Nephron progenitor cell (in vitro differentiated cells): ENCODE measurements at regions not wholly inside any gene's neighbourhood (a gene's known extent, or its start where the extent isn't known, plus 50 kb on each side); places are given as distances from the start of the nearest gene placed in this dataset.

Source experiments
- DNase-seq: peaks from one replicate; pipeline ENCODE4 v3.0.0; 2021
- H3K27ac Mint-ChIP-seq: 2 replicates; pipeline ENCODE4 v1.8.0; 2021; ENCODE audit warnings: mild to moderate bottlenecking, moderate library complexity, mixed read lengths
- H3K27me3 Mint-ChIP-seq: 2 replicates; pipeline ENCODE4 v1.8.0; 2021; ENCODE audit warnings: mild to moderate bottlenecking, low read depth, mixed read lengths; ENCODE audit not compliant: poor library complexity
- H3K36me3 Mint-ChIP-seq: 2 replicates; pipeline ENCODE4 v1.8.0; 2021; ENCODE audit warnings: low read depth, mixed read lengths
- H3K4me1 Mint-ChIP-seq: 2 replicates; pipeline ENCODE4 v1.8.0; 2021; ENCODE audit warnings: mixed read lengths
- H3K4me3 Mint-ChIP-seq: 2 replicates; pipeline ENCODE4 v1.8.0; 2021; ENCODE audit warnings: mild to moderate bottlenecking, moderate library complexity, mixed read lengths
- H3K9me3 Mint-ChIP-seq: 2 replicates; pipeline ENCODE4 v1.8.0; 2021; ENCODE audit warnings: mild to moderate bottlenecking, moderate library complexity, mixed read lengths
- CTCF ChIP-seq: fragments of 200-600 bp; sonication (generic); IDR thresholded peaks from 2 replicates; pipeline ENCODE4 v1.5.0; 2021; ENCODE audit warnings: antibody characterized with exemption

DNA sequence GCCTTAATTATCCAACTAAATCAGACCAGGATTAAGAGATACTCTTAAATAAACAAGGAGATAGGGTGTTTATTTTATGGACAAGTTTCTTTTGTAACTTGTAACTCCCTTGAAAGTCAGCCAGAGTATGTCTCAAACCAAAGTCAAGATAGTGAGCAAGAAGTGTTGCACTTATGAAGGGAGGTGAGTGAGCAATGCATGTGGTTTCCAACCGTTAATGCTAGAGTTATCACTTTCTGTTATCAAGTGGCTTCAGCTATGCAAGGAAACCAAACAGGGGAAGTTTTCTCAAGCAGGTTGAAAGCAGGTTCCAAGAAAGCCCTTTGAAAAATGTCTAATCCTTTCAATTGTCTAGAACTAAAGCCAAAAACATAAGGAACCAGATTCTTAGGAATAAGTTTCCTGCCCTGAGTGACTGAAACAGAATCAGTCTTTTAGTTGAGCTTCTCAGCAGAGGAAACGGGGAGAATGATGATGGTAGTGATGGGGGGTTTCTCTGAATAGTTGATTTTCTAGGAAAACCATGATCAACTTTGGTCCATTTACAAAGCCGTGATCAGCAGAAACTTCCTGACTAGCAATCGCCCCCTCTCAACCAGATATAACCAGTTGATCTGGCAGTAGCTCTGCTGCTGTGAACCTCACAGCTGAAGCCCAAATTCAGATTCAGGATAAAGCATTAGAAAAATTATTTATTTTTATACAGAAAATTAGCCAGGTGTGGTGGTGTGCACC lies 128.4 kb downstream of the DAD1 start:
- no peak for TF ChIP-seq CTCF
- H3K9me3 Mint-ChIP-seq, result no peaks in the 10 kb centered on the region
- H3K27ac Mint-ChIP-seq, result no peak overlapping the region
- H3K36me3 Mint-ChIP-seq, result no peaks in the 10 kb centered on the region
- peaks cover 5% of the 10 kb centered on the region for H3K27me3 Mint-ChIP-seq
- no peak for DNase-seq
- no peak overlapping the region for H3K4me3 Mint-ChIP-seq
- H3K4me1 Mint-ChIP-seq, result peaks cover 25% of the 10 kb centered on the region

- H3K4me3 Mint-ChIP-seq, result no peak overlapping the region
- H3K27me3 Mint-ChIP-seq, result peaks cover 5% of the 10 kb centered on the region
- no peaks in the 10 kb centered on the region for H3K9me3 Mint-ChIP-seq
- no peak for TF ChIP-seq CTCF
- no peak overlapping the region for H3K27ac Mint-ChIP-seq
- no peak for DNase-seq
- no peaks in the 10 kb centered on the region for H3K36me3 Mint-ChIP-seq
- H3K4me1 Mint-ChIP-seq, result peaks cover 12% of the 10 kb centered on the region
Measured at GRCh38 chr14:22458737-22459136, 130.3 kb downstream of the DAD1 start.

- no peak for DNase-seq
- TF ChIP-seq CTCF, result no peak
- no peaks in the 10 kb centered on the region for H3K9me3 Mint-ChIP-seq
- H3K27ac Mint-ChIP-seq, result no peak overlapping the region
- no peaks in the 10 kb centered on the region for H3K4me1 Mint-ChIP-seq
- H3K27me3 Mint-ChIP-seq, result peaks cover 2% of the 10 kb centered on the region
- no peaks in the 10 kb centered on the region for H3K36me3 Mint-ChIP-seq
- no peak overlapping the region for H3K4me3 Mint-ChIP-seq
Measured at GRCh38 chr14:22456998-22457594, 131.9 kb downstream of the DAD1 start.

DNA sequence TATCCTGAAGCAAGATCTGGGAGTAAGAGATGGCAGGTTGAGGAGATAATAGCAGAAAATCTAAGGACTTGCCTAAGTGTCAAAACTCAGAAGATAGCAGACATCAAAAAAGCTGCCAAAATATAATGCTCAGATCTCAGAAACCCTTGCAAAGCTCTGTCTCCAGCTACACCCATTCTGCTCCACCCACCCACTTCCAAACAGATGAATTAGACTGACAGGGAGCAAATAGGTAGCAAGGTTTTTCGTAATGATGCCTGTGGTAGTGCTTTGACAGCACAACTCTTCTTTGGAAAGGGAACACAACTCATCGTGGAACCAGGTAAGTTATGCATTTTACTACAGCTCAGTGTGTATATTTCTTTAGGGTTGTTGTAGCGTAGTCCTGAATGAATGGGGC lies 132.6 kb downstream of the DAD1 start:
- Mint-ChIP-seq H3K4me3 (no peak overlapping the region), H3K4me1 (no peaks in the 10 kb centered on the region), H3K27me3 (peaks cover 2% of the 10 kb centered on the region), H3K9me3 (no peaks in the 10 kb centered on the region), H3K36me3 (no peaks in the 10 kb centered on the region), H3K27ac (no peak overlapping the region)
- no peak for DNase-seq
- TF ChIP-seq CTCF, result no peak

GRCh38 chr14:22452330-22452729 lies 136.7 kb downstream of the DAD1 start:
- H3K4me1 Mint-ChIP-seq, result peaks cover 12% of the 10 kb centered on the region
- no peak overlapping the region for H3K4me3 Mint-ChIP-seq
- no peak overlapping the region for H3K27ac Mint-ChIP-seq
- no peak for TF ChIP-seq CTCF
- H3K27me3 Mint-ChIP-seq, result peaks cover 2% of the 10 kb centered on the region
- H3K9me3 Mint-ChIP-seq, result no peaks in the 10 kb centered on the region
- no peaks in the 10 kb centered on the region for H3K36me3 Mint-ChIP-seq
- DNase-seq, result no peak

- no peak for TF ChIP-seq CTCF
- H3K36me3 Mint-ChIP-seq, result no peaks in the 10 kb centered on the region
- peaks cover 5% of the 10 kb centered on the region for H3K27me3 Mint-ChIP-seq
- H3K9me3 Mint-ChIP-seq, result no peaks in the 10 kb centered on the region
- H3K4me1 Mint-ChIP-seq, result peaks cover 12% of the 10 kb centered on the region
- no peak for DNase-seq
- no peak overlapping the region for H3K27ac Mint-ChIP-seq
- H3K4me3 Mint-ChIP-seq, result no peak overlapping the region
Measured at GRCh38 chr14:22450266-22450665, 138.8 kb downstream of the DAD1 start.
